ENCODE measurements at regions not wholly inside any gene's neighbourhood (a gene's known extent, or its start where the extent isn't known, plus 50 kb on each side); places are given as distances from the start of the nearest gene placed in this dataset.

- H3K27me3 ChIP-seq (ENCODE audit: control insufficient read depth in 1 of 2, insufficient read depth in 2 of 2, low read length in 2 of 2) = no peaks in the 10 kb centered on the region
- H3K4me3 ChIP-seq (ENCODE audit: low read length in 2 of 2) = no peak overlapping the region
- H3K4me1 ChIP-seq (ENCODE audit: control insufficient read depth, insufficient read depth, low read length) = peaks cover 17% of the 10 kb centered on the region
- no peak overlapping the region for H3K27ac ChIP-seq (ENCODE audit: low read length)
- H3K9me3 ChIP-seq (ENCODE audit: control insufficient read depth in 2 of 2, low read length in 2 of 2) = no peaks in the 10 kb centered on the region
- H3K36me3 ChIP-seq (ENCODE audit: control insufficient read depth in 2 of 2, insufficient read depth in 2 of 2, low read length in 2 of 2) = no peaks in the 10 kb centered on the region
- no peak overlapping the region for H3K9ac ChIP-seq (ENCODE audit: low read length in 2 of 2)
These were observed 91.1 kb upstream of the CD180 start for GRCh38 chr5:67287510-67288268.

GRCh38 chr5:67286006-67286405 is 89.4 kb upstream of the CD180 start:
- Histone ChIP-seq H3K27me3 (ENCODE audit: control insufficient read depth in 1 of 2, insufficient read depth in 2 of 2, low read length in 2 of 2) (no peaks in the 10 kb centered on the region), H3K9ac (ENCODE audit: low read length in 2 of 2) (no peak overlapping the region), H3K36me3 (ENCODE audit: control insufficient read depth in 2 of 2, insufficient read depth in 2 of 2, low read length in 2 of 2) (no peaks in the 10 kb centered on the region), H3K4me1 (ENCODE audit: control insufficient read depth, insufficient read depth, low read length) (peaks cover 17% of the 10 kb centered on the region), H3K27ac (ENCODE audit: low read length) (no peak overlapping the region), H3K9me3 (ENCODE audit: control insufficient read depth in 2 of 2, low read length in 2 of 2) (no peaks in the 10 kb centered on the region), H3K4me3 (ENCODE audit: low read length in 2 of 2) (no peak overlapping the region)

GRCh38 chr5:67283988-67284487 is 87.4 kb upstream of the CD180 start:
- no peaks in the 10 kb centered on the region for H3K36me3 ChIP-seq (ENCODE audit: control insufficient read depth in 2 of 2, insufficient read depth in 2 of 2, low read length in 2 of 2)
- H3K4me1 ChIP-seq (ENCODE audit: control insufficient read depth, insufficient read depth, low read length) = peaks cover 1% of the 10 kb centered on the region
- H3K9ac ChIP-seq (ENCODE audit: low read length in 2 of 2) = no peak overlapping the region
- H3K4me3 ChIP-seq (ENCODE audit: low read length in 2 of 2) = no peak overlapping the region
- no peak overlapping the region for H3K27ac ChIP-seq (ENCODE audit: low read length)
- no peaks in the 10 kb centered on the region for H3K27me3 ChIP-seq (ENCODE audit: control insufficient read depth in 1 of 2, insufficient read depth in 2 of 2, low read length in 2 of 2)
- H3K9me3 ChIP-seq (ENCODE audit: control insufficient read depth in 2 of 2, low read length in 2 of 2) = no peaks in the 10 kb centered on the region

GRCh38 chr5:67283275-67283987 is 86.8 kb upstream of the CD180 start:
- Histone ChIP-seq H3K9me3 (ENCODE audit: control insufficient read depth in 2 of 2, low read length in 2 of 2) (peaks cover 0 to 3% of the 10 kb centered on the region in 2 donors), H3K4me3 (ENCODE audit: low read length in 2 of 2) (no peak overlapping the region), H3K27me3 (ENCODE audit: control insufficient read depth in 1 of 2, insufficient read depth in 2 of 2, low read length in 2 of 2) (no peaks in the 10 kb centered on the region), H3K27ac (ENCODE audit: low read length) (no peak overlapping the region), H3K36me3 (ENCODE audit: control insufficient read depth in 2 of 2, insufficient read depth in 2 of 2, low read length in 2 of 2) (no peaks in the 10 kb centered on the region), H3K9ac (ENCODE audit: low read length in 2 of 2) (no peak overlapping the region), H3K4me1 (ENCODE audit: control insufficient read depth, insufficient read depth, low read length) (no peaks in the 10 kb centered on the region)

GRCh38 chr5:67281874-67282273 is 85.3 kb upstream of the CD180 start:
- H3K4me3 ChIP-seq (ENCODE audit: low read length in 2 of 2) = no peak overlapping the region
- H3K36me3 ChIP-seq (ENCODE audit: control insufficient read depth in 2 of 2, insufficient read depth in 2 of 2, low read length in 2 of 2) = no peaks in the 10 kb centered on the region
- no peaks in the 10 kb centered on the region for H3K27me3 ChIP-seq (ENCODE audit: control insufficient read depth in 1 of 2, insufficient read depth in 2 of 2, low read length in 2 of 2)
- no peak overlapping the region for H3K9ac ChIP-seq (ENCODE audit: low read length in 2 of 2)
- no peak overlapping the region for H3K27ac ChIP-seq (ENCODE audit: low read length)
- peaks cover 0 to 4% of the 10 kb centered on the region in 2 donors for H3K9me3 ChIP-seq (ENCODE audit: control insufficient read depth in 2 of 2, low read length in 2 of 2)
- H3K4me1 ChIP-seq (ENCODE audit: control insufficient read depth, insufficient read depth, low read length) = no peaks in the 10 kb centered on the region

GRCh38 chr5:67273689-67274356 is 77.2 kb upstream of the CD180 start:
- H3K9ac ChIP-seq (ENCODE audit: low read length in 2 of 2) = no peak overlapping the region
- H3K4me1 ChIP-seq (ENCODE audit: control insufficient read depth, insufficient read depth, low read length) = peaks cover 34% of the 10 kb centered on the region
- no peaks in the 10 kb centered on the region for H3K27me3 ChIP-seq (ENCODE audit: control insufficient read depth in 1 of 2, insufficient read depth in 2 of 2, low read length in 2 of 2)
- H3K36me3 ChIP-seq (ENCODE audit: control insufficient read depth in 2 of 2, insufficient read depth in 2 of 2, low read length in 2 of 2) = peaks cover 0 to 2% of the 10 kb centered on the region in 2 donors
- peaks cover 0 to 4% of the 10 kb centered on the region in 2 donors for H3K9me3 ChIP-seq (ENCODE audit: control insufficient read depth in 2 of 2, low read length in 2 of 2)
- no peak overlapping the region for H3K4me3 ChIP-seq (ENCODE audit: low read length in 2 of 2)
- H3K27ac ChIP-seq (ENCODE audit: low read length) = no peak overlapping the region

GRCh38 chr5:67272453-67273130 is 76.0 kb upstream of the CD180 start:
- H3K4me1 ChIP-seq (ENCODE audit: control insufficient read depth, insufficient read depth, low read length) = peaks cover 45% of the 10 kb centered on the region
- H3K36me3 ChIP-seq (ENCODE audit: control insufficient read depth in 2 of 2, insufficient read depth in 2 of 2, low read length in 2 of 2) = peaks cover 0 to 2% of the 10 kb centered on the region in 2 donors
- H3K9me3 ChIP-seq (ENCODE audit: control insufficient read depth in 2 of 2, low read length in 2 of 2) = no peaks in the 10 kb centered on the region
- no peak overlapping the region for H3K4me3 ChIP-seq (ENCODE audit: low read length in 2 of 2)
- peak overlapping the region; percentile 33 for H3K27ac ChIP-seq (ENCODE audit: low read length)
- H3K27me3 ChIP-seq (ENCODE audit: control insufficient read depth in 1 of 2, insufficient read depth in 2 of 2, low read length in 2 of 2) = no peaks in the 10 kb centered on the region
- H3K9ac ChIP-seq (ENCODE audit: low read length in 2 of 2) = peak overlapping the region in 1 of 2 donors; percentile 6

- no peaks in the 10 kb centered on the region for H3K36me3 ChIP-seq (ENCODE audit: control insufficient read depth in 2 of 2, insufficient read depth in 2 of 2, low read length in 2 of 2)
- H3K9ac ChIP-seq (ENCODE audit: low read length in 2 of 2) = peak overlapping the region; percentile 48 to 69
- peak overlapping the region; percentile 48 to 64 for H3K4me3 ChIP-seq (ENCODE audit: low read length in 2 of 2)
- H3K27ac ChIP-seq (ENCODE audit: low read length) = peak overlapping the region; percentile 96
- H3K9me3 ChIP-seq (ENCODE audit: control insufficient read depth in 2 of 2, low read length in 2 of 2) = peaks cover 0 to 4% of the 10 kb centered on the region in 2 donors
- H3K27me3 ChIP-seq (ENCODE audit: control insufficient read depth in 1 of 2, insufficient read depth in 2 of 2, low read length in 2 of 2) = no peaks in the 10 kb centered on the region
- peaks cover 51% of the 10 kb centered on the region for H3K4me1 ChIP-seq (ENCODE audit: control insufficient read depth, insufficient read depth, low read length)
These were observed 71.8 kb upstream of the CD180 start for GRCh38 chr5:67268231-67269021.

GRCh38 chr5:67267512-67268216 is 71.1 kb upstream of the CD180 start:
- Histone ChIP-seq H3K4me3 (ENCODE audit: low read length in 2 of 2) (peak overlapping the region; percentile 15 to 54), H3K27ac (ENCODE audit: low read length) (peak overlapping the region; percentile 96), H3K9me3 (ENCODE audit: control insufficient read depth in 2 of 2, low read length in 2 of 2) (peaks cover 0 to 4% of the 10 kb centered on the region in 2 donors), H3K4me1 (ENCODE audit: control insufficient read depth, insufficient read depth, low read length) (peaks cover 50% of the 10 kb centered on the region), H3K36me3 (ENCODE audit: control insufficient read depth in 2 of 2, insufficient read depth in 2 of 2, low read length in 2 of 2) (no peaks in the 10 kb centered on the region), H3K27me3 (ENCODE audit: control insufficient read depth in 1 of 2, insufficient read depth in 2 of 2, low read length in 2 of 2) (no peaks in the 10 kb centered on the region), H3K9ac (ENCODE audit: low read length in 2 of 2) (peak overlapping the region; percentile 40 to 60)

Measured in stomach smooth muscle (tissue), 2 donors.